ENCODE measurements at regions not wholly inside any gene's neighbourhood (a gene's known extent, or its start where the extent isn't known, plus 50 kb on each side); places are given as distances from the start of the nearest gene placed in this dataset.

- no peak for DNase-seq (ENCODE audit: low read depth)
These were observed 275.0 kb upstream of the BMP2 start for GRCh38 chr20:6492271-6493055.

GRCh38 chr20:6490849-6491248 lies 276.6 kb upstream of the BMP2 start:
- DNase-seq (ENCODE audit: low read depth) = no peak

- DNase-seq (ENCODE audit: low read depth) = no peak
These were observed 277.9 kb upstream of the BMP2 start for GRCh38 chr20:6489361-6490171.

GRCh38 chr20:6485351-6485750 lies 282.1 kb upstream of the BMP2 start:
- DNase-seq (ENCODE audit: low read depth) = no peak

- DNase-seq (ENCODE audit: low read depth) = no peak
These were observed 283.8 kb upstream of the BMP2 start for GRCh38 chr20:6483727-6484126.

- no peak for DNase-seq (ENCODE audit: low read depth)
These were observed 285.0 kb upstream of the BMP2 start for GRCh38 chr20:6482486-6482885.

- DNase-seq (ENCODE audit: low read depth) = no peak
These were observed 286.9 kb upstream of the BMP2 start for GRCh38 chr20:6480328-6481200.

- peak; percentile 1 for DNase-seq (ENCODE audit: low read depth)
These were observed 294.3 kb upstream of the BMP2 start for GRCh38 chr20:6473197-6473596.

GRCh38 chr20:6471871-6472270 lies 295.6 kb upstream of the BMP2 start:
- no peak for DNase-seq (ENCODE audit: low read depth)

GRCh38 chr20:6471110-6471647 lies 296.3 kb upstream of the BMP2 start:
- no peak for DNase-seq (ENCODE audit: low read depth)

GRCh38 chr20:6469695-6470094 lies 297.8 kb upstream of the BMP2 start:
- DNase-seq (ENCODE audit: low read depth) = no peak

GRCh38 chr20:6468423-6469116 lies 298.9 kb upstream of the BMP2 start:
- DNase-seq (ENCODE audit: low read depth) = no peak

GRCh38 chr20:6467562-6467961 lies 299.9 kb upstream of the BMP2 start:
- no peak for DNase-seq (ENCODE audit: low read depth)

GRCh38 chr20:6466075-6466810 lies 301.2 kb upstream of the BMP2 start:
- DNase-seq (ENCODE audit: low read depth) = no peak

GRCh38 chr20:6450841-6451240 lies 316.6 kb upstream of the BMP2 start:
- no peak for DNase-seq (ENCODE audit: low read depth)

- DNase-seq (ENCODE audit: low read depth) = no peak
These were observed 317.6 kb upstream of the FERMT1 start for GRCh38 chr20:6440443-6440799.

- no peak for DNase-seq (ENCODE audit: low read depth)
These were observed 317.1 kb upstream of the FERMT1 start for GRCh38 chr20:6439737-6440442.

- no peak for DNase-seq (ENCODE audit: low read depth)
These were observed 311.3 kb upstream of the FERMT1 start for GRCh38 chr20:6434131-6434530.

GRCh38 chr20:6430381-6430780 lies 307.6 kb upstream of the FERMT1 start:
- DNase-seq (ENCODE audit: low read depth) = no peak

- DNase-seq (ENCODE audit: low read depth) = no peak
These were observed 303.6 kb upstream of the FERMT1 start for GRCh38 chr20:6426287-6426891.
